CD4-positive, alpha-beta memory T cell (primary cell): ENCODE measurements at regions not wholly inside any gene's neighbourhood (a gene's known extent, or its start where the extent isn't known, plus 50 kb on each side); places are given as distances from the start of the nearest gene placed in this dataset.

Experiments used
- CTCF ChIA-PET: fragments of 350-600 bp; sonication (Branson Sonifier 250); formaldehyde crosslinking; loops from one replicate; lab custom pipeline; 2021; ENCODE audit warnings: inconsistent platforms; ENCODE audit not compliant: partially characterized antibody; lab: Charles Lee
- POLR2A ChIA-PET: fragments of 350-600 bp; sonication (Branson Sonifier 250); formaldehyde crosslinking; loops from one replicate; lab custom pipeline; 2021; ENCODE audit not compliant: partially characterized antibody; lab: Charles Lee
- DNase-seq, 5 donors: peaks; one replicate each; pipeline versions ENCODE4 v3.0.0 to v3.0.0-alpha.2; 2020 to 2022; ENCODE audit warnings: mixed read lengths in 1 of 5
- H3K27ac ChIP-seq: one replicate; pipeline ENCODE4 v1.7.0; 2013; ENCODE audit warnings: low read depth, low read length
- H3K27me3 ChIP-seq: 2 replicates; pipeline ENCODE4 v1.7.0; 2013; ENCODE audit warnings: mild to moderate bottlenecking, low read length, moderate library complexity; ENCODE audit not compliant: insufficient read depth
- H3K36me3 ChIP-seq: 2 replicates; pipeline ENCODE4 v1.7.0; 2013; ENCODE audit warnings: mild to moderate bottlenecking, low read length, moderate library complexity; ENCODE audit not compliant: insufficient read depth
- H3K4me1 ChIP-seq: 2 replicates; pipeline ENCODE4 v1.7.0; 2013; ENCODE audit warnings: mild to moderate bottlenecking, low read length, moderate library complexity; ENCODE audit not compliant: insufficient read depth
- H3K4me3 ChIP-seq, 2 donors: one replicate each; pipeline ENCODE4 v1.7.0; 2013; ENCODE audit warnings: low read length in 2 of 2, mild to moderate bottlenecking in 1 of 2
- H3K9me3 ChIP-seq, 2 donors: one replicate each; pipeline ENCODE4 v1.7.0; 2013; ENCODE audit warnings: low read length in 2 of 2, control low read depth in 1 of 2; ENCODE audit not compliant: control insufficient read depth in 1 of 2
- H3K27ac Mint-ChIP-seq, 7 donors: one replicate each; pipeline ENCODE4 v1.8.0; 2020 to 2021; ENCODE audit warnings: mixed read lengths in 7 of 7, mild to moderate bottlenecking in 6 of 7, inconsistent platforms in 3 of 7, moderate library complexity in 3 of 7
- H3K27me3 Mint-ChIP-seq, 2 donors: one replicate each; pipeline ENCODE4 v1.8.0; 2020 to 2021; ENCODE audit warnings: mixed read lengths in 2 of 2
- H3K36me3 Mint-ChIP-seq, 2 donors: one replicate each; pipeline ENCODE4 v1.8.0; 2020 to 2021; ENCODE audit warnings: mixed read lengths in 2 of 2, inconsistent platforms in 1 of 2, mild to moderate bottlenecking in 1 of 2
- H3K4me1 Mint-ChIP-seq, 4 donors: one replicate each; pipeline ENCODE4 v1.8.0; 2020 to 2021; ENCODE audit warnings: mixed read lengths in 4 of 4, mild to moderate bottlenecking in 1 of 4
- H3K4me3 Mint-ChIP-seq, 8 donors: one replicate each; pipeline ENCODE4 v1.8.0; 2020 to 2021; ENCODE audit warnings: mixed read lengths in 8 of 8, mild to moderate bottlenecking in 7 of 8, moderate library complexity in 6 of 8, inconsistent platforms in 3 of 8
- H3K9me3 Mint-ChIP-seq, 8 donors: one replicate each; pipeline ENCODE4 v1.8.0; 2020 to 2021; ENCODE audit warnings: mixed read lengths in 8 of 8, mild to moderate bottlenecking in 5 of 8, inconsistent platforms in 3 of 8, moderate library complexity in 1 of 8
- intact Hi-C: fragments of 100-400 bp; cut with micrococcal nuclease; formaldehyde crosslinking; loops from one replicate; pipeline ENCODE4 v1.15.1; 2023

GRCh38 chr4:178083968-178084367 lies 641.7 kb upstream of the AGA start:
- ChIA-PET CTCF (no interaction called here), POLR2A (no interaction called here)
- Histone ChIP-seq H3K27me3 (no peaks in the 10 kb centered on the region), H3K4me1 (no peaks in the 10 kb centered on the region), H3K27ac (no peak overlapping the region), H3K9me3 (no peaks in the 10 kb centered on the region), H3K36me3 (no peaks in the 10 kb centered on the region), H3K4me3 (no peak overlapping the region)
- H3K9me3 Mint-ChIP-seq = peaks cover 0 to 14% (median under 1%) of the 10 kb centered on the region in 8 donors
- H3K27ac Mint-ChIP-seq = no peak overlapping the region
- intact Hi-C loops = no loop called here
- no peaks in the 10 kb centered on the region for H3K36me3 Mint-ChIP-seq
- DNase-seq = no peak
- H3K27me3 Mint-ChIP-seq = no peaks in the 10 kb centered on the region
- H3K4me1 Mint-ChIP-seq = no peaks in the 10 kb centered on the region
- no peak overlapping the region for H3K4me3 Mint-ChIP-seq

GRCh38 chr4:178086320-178086719 lies 644.1 kb upstream of the AGA start:
- Mint-ChIP-seq H3K9me3 (peaks cover 0 to 7% (median under 1%) of the 10 kb centered on the region in 8 donors), H3K27ac (no peak overlapping the region), H3K4me3 (no peak overlapping the region), H3K27me3 (no peaks in the 10 kb centered on the region), H3K4me1 (no peaks in the 10 kb centered on the region), H3K36me3 (no peaks in the 10 kb centered on the region)
- POLR2A ChIA-PET = no interaction called here
- H3K4me1 ChIP-seq = no peaks in the 10 kb centered on the region
- CTCF ChIA-PET = no interaction called here
- no peaks in the 10 kb centered on the region for H3K36me3 ChIP-seq
- no peak overlapping the region for H3K4me3 ChIP-seq
- intact Hi-C loops = no loop called here
- H3K27ac ChIP-seq = no peak overlapping the region
- no peaks in the 10 kb centered on the region for H3K9me3 ChIP-seq
- no peak for DNase-seq
- H3K27me3 ChIP-seq = no peaks in the 10 kb centered on the region

DNA sequence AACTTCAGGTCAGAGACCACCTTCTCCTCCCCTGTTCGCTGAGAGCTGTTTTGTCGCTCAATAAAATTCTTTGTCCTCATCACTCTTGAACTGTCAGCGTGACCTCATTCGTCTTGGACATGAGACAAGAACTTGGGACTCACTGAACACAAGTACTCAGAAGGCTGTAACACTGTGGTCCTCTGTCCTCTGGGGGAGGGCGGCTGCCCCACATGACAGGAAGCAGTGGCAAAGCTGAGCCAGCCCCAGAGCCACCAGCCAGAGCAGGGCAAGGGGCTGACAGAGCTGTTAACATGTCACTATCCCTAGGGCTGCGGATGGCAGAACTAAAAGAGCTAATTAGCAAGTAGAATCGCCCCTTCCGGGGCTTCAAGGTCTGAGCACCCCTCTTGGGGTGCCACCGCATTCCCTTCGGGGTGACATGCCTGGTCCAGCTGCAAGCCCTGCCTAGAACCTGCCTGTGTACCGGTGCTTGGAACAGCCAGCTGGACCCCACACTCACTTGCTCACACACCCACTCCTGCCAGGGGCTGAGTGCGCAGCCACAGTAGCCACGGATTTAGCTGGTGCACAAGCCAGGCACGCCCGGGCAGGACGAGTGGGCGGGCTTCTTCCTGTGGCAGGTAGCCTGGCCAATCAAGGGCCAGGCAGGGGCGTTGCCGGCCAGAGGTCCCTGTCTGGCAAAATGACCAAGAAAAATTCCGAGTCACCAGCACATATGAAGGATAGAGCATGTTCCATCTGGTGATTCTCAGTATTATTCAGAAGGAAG lies 648.6 kb upstream of the AGA start:
- DNase-seq = no peak

DNA sequence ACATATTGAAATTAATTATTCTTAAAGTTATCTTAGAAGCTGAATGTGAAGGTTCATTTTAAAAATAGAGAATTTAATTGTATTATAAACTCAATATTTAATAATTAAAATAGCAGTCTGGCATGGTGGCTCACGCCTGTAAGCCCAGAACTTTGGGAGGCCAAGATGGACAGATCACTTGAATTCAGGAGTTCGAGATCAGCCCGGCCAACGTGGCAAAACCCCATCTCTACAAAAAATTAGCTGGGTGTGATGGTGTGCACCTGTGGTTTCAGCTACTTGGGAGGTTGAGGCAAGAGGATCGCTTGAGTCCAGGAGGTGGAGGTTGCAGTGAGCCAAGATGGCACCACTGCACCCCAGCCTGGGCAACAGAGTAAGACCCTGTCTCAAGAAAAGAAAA lies 659.9 kb upstream of the AGA start:
- Mint-ChIP-seq H3K4me3 (no peak overlapping the region), H3K27ac (no peak overlapping the region), H3K36me3 (no peaks in the 10 kb centered on the region), H3K27me3 (no peaks in the 10 kb centered on the region), H3K9me3 (peaks cover 0 to 2% (median 0%) of the 10 kb centered on the region in 8 donors), H3K4me1 (no peaks in the 10 kb centered on the region)
- Histone ChIP-seq H3K36me3 (no peaks in the 10 kb centered on the region), H3K27me3 (no peaks in the 10 kb centered on the region), H3K4me1 (no peaks in the 10 kb centered on the region), H3K9me3 (no peaks in the 10 kb centered on the region), H3K4me3 (no peak overlapping the region), H3K27ac (no peak overlapping the region)
- ChIA-PET CTCF (no interaction called here), POLR2A (no interaction called here)
- no peak for DNase-seq
- intact Hi-C loops = no loop called here

More for the DNA sequence above, 648.6 kb upstream of the AGA start:
- Histone ChIP-seq H3K9me3 (no peaks in the 10 kb centered on the region), H3K27me3 (no peaks in the 10 kb centered on the region), H3K4me3 (no peak overlapping the region), H3K27ac (no peak overlapping the region), H3K4me1 (no peaks in the 10 kb centered on the region), H3K36me3 (no peaks in the 10 kb centered on the region)
- Mint-ChIP-seq H3K4me1 (no peaks in the 10 kb centered on the region), H3K27ac (no peak overlapping the region), H3K9me3 (peaks cover 0 to 7% (median under 1%) of the 10 kb centered on the region in 8 donors), H3K4me3 (no peak overlapping the region), H3K27me3 (no peaks in the 10 kb centered on the region), H3K36me3 (no peaks in the 10 kb centered on the region)
- ChIA-PET CTCF (no interaction called here), POLR2A (interaction anchor here (0.9 kb wide), 1 partner anchor 9 kb away, joined by 3 read pairs; no protein-coding TSS in a partner anchor)
- intact Hi-C loops = no loop called here

DNA sequence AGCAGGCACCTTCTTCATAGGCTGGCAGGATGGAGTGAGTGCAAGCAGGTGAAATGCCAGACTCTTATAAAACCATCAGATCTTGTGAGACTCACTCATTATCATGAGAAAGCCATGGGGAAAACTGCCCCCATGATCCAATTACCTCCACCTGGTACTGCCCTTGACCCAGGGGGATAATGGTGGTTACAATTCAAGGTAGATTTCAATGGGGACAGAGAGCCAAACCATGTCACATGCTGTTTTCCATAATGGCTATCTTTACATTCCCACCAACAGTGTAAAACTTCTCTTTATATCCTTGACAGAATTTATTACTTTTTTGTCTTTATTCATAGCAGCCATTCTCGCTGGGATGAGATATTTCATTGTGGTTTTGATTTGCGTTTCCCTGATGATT lies 663.0 kb upstream of the AGA start:
- no peak overlapping the region for H3K27ac ChIP-seq
- Mint-ChIP-seq H3K36me3 (no peaks in the 10 kb centered on the region), H3K27ac (no peak overlapping the region), H3K9me3 (peaks cover 0 to 3% (median 0%) of the 10 kb centered on the region in 8 donors), H3K27me3 (no peaks in the 10 kb centered on the region), H3K4me1 (no peaks in the 10 kb centered on the region), H3K4me3 (no peak overlapping the region)
- no peaks in the 10 kb centered on the region for H3K27me3 ChIP-seq
- no peaks in the 10 kb centered on the region for H3K4me1 ChIP-seq
- no peak for DNase-seq
- POLR2A ChIA-PET = no interaction called here
- H3K9me3 ChIP-seq = no peaks in the 10 kb centered on the region
- H3K36me3 ChIP-seq = no peaks in the 10 kb centered on the region
- intact Hi-C loops = no loop called here
- CTCF ChIA-PET = no interaction called here
- no peak overlapping the region for H3K4me3 ChIP-seq

DNA sequence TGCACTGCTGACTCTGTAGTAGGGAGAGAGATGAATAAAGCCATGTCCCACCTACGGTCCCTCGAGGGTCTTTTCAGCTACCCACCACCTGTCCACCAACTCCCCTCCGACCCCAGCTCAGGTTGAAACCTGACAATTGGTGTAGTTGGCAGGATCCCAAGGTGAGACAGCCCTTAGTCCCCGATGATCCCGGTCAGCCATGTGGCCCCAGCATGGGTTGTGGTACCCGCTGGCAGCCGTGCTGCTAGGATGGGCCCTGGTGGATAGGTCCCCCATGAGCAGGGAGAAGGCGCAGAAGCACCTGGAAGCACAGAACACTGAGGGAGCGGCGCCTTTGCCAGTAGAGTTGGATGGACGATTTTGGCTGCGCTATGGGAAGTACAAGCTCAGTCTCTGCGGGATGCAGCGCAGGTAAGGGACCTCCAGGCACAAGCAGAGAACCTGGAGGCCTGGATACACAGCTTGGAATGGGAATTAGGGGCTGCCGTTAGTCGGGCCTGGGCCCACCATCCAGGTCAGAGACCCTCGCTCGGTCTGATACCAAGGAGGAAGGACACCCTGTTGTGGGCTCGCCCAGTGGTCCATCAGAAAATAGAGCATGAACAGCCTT lies 694.6 kb upstream of the AGA start:
- no peak overlapping the region for H3K27ac Mint-ChIP-seq
- no peaks in the 10 kb centered on the region for H3K4me1 ChIP-seq
- H3K4me1 Mint-ChIP-seq = no peaks in the 10 kb centered on the region
- H3K27me3 Mint-ChIP-seq = no peaks in the 10 kb centered on the region
- POLR2A ChIA-PET = no interaction called here
- no peak overlapping the region for H3K27ac ChIP-seq
- H3K9me3 ChIP-seq = no peaks in the 10 kb centered on the region
- H3K9me3 Mint-ChIP-seq = peaks cover 0 to 5% (median 3%) of the 10 kb centered on the region in 8 donors
- H3K27me3 ChIP-seq = no peaks in the 10 kb centered on the region
- H3K4me3 ChIP-seq = no peak overlapping the region
- no peaks in the 10 kb centered on the region for H3K36me3 Mint-ChIP-seq
- H3K36me3 ChIP-seq = no peaks in the 10 kb centered on the region
- CTCF ChIA-PET = no interaction called here
- intact Hi-C loops = no loop called here
- H3K4me3 Mint-ChIP-seq = no peak overlapping the region
- DNase-seq = no peak

- H3K4me1 Mint-ChIP-seq = no peaks in the 10 kb centered on the region
- ChIA-PET POLR2A (no interaction called here), CTCF (no interaction called here)
- H3K27ac Mint-ChIP-seq = no peak overlapping the region
- no peak overlapping the region for H3K27ac ChIP-seq
- H3K27me3 Mint-ChIP-seq = no peaks in the 10 kb centered on the region
- H3K4me3 Mint-ChIP-seq = no peak overlapping the region
- no peaks in the 10 kb centered on the region for H3K4me1 ChIP-seq
- H3K36me3 ChIP-seq = no peaks in the 10 kb centered on the region
- intact Hi-C loops = no loop called here
- no peak for DNase-seq
- H3K4me3 ChIP-seq = no peak overlapping the region
- H3K9me3 ChIP-seq = no peaks in the 10 kb centered on the region
- H3K36me3 Mint-ChIP-seq = no peaks in the 10 kb centered on the region
- peaks cover 0 to 5% (median 3%) of the 10 kb centered on the region in 8 donors for H3K9me3 Mint-ChIP-seq
- no peaks in the 10 kb centered on the region for H3K27me3 ChIP-seq
Observed at GRCh38 chr4:178137732-178138471, 695.7 kb upstream of the AGA start.
